Body of pancreas (tissue), 4 donors: ENCODE measurements at regions not wholly inside any gene's neighbourhood (a gene's known extent, or its start where the extent isn't known, plus 50 kb on each side); places are given as distances from the start of the nearest gene placed in this dataset.

Experiments used
- CTCF ChIP-seq, 7 experiments: fragments of 450-650 bp in 4 of 7; fragments of 200-600 bp in 3 of 7; sonication (generic) in 3 of 7; IDR thresholded peaks; one replicate each; pipeline ENCODE4 v1.5.1; 2016 to 2019; ENCODE audit warnings: antibody characterized with exemption in 7 of 7
- POLR2A ChIP-seq, 3 donors: fragments of 450-650 bp; IDR thresholded peaks; one replicate each; pipeline ENCODE4 v1.6.1; 2016; ENCODE audit warnings: antibody characterized with exemption in 3 of 3, mild to moderate bottlenecking in 2 of 3

- no peak for TF ChIP-seq CTCF (IDR thresholded peaks at IDR 0.05)
- TF ChIP-seq POLR2A (IDR thresholded peaks at IDR 0.05), result no peak
These were observed 56.4 kb upstream of the NAA20 start for GRCh38 chr20:19960745-19961144.
